OCI-LY7 (cell line): ENCODE measurements at regions not wholly inside any gene's neighbourhood (a gene's known extent, or its start where the extent isn't known, plus 50 kb on each side); places are given as distances from the start of the nearest gene placed in this dataset.
"Not testable (repeated sequence)": the region's sequence is repeated elsewhere in the genome, so short reads cannot be mapped to it uniquely, and the experiment has no call there.

ENCODE experiments used
- BruUV-seq: library from RNA; stranded (reverse); fragments of 400-500 nt; replicated peaks from 2 replicates; lab custom pipeline; 2021; lab: Mats Ljungman, UMichigan
- CTCF ChIA-PET: fragments of 300-600 bp; sonication (Branson Sonifier 250); formaldehyde crosslinking; loops from one replicate; lab custom pipeline; 2022; ENCODE audit warnings: antibody characterized with exemption; ENCODE audit not compliant: unreplicated experiment; lab: Charles Lee
- POLR2A ChIA-PET: fragments of 300-600 bp; sonication (Branson Sonifier 250); formaldehyde crosslinking; loops from one replicate; lab custom pipeline; 2022; ENCODE audit warnings: antibody characterized with exemption; lab: Charles Lee
- DNase-seq: peaks from one replicate; pipeline ENCODE4 v3.0.0-alpha.2; 2015; ENCODE audit warnings: low spot score
- H2AFZ ChIP-seq: fragments of 200-600 bp; sonication (generic), shearing (Covaris generic); 2 replicates; pipeline ENCODE4 v1.6.1; 2014; ENCODE audit warnings: mild to moderate bottlenecking, antibody characterized with exemption, low read length, moderate library complexity
- H3K27ac ChIP-seq: fragments of 200-600 bp; sonication (generic); 2 replicates; pipeline ENCODE4 v1.5.1; 2014; ENCODE audit warnings: mixed run types, low read depth, mild to moderate bottlenecking, moderate library complexity, low read length, inconsistent platforms; ENCODE audit not compliant: poor library complexity, severe bottlenecking
- H3K36me3 ChIP-seq: fragments of 200-600 bp; sonication (generic); 2 replicates; pipeline ENCODE4 v1.6.1; 2014; ENCODE audit warnings: mild to moderate bottlenecking, antibody characterized with exemption, low read length, moderate library complexity, mixed read lengths; ENCODE audit not compliant: insufficient read depth
- H3K4me1 ChIP-seq: fragments of 200-600 bp; sonication (generic); 2 replicates; pipeline ENCODE4 v1.5.1; 2014; ENCODE audit warnings: mild to moderate bottlenecking, low read length; ENCODE audit not compliant: insufficient read depth, poor library complexity, severe bottlenecking
- H3K4me2 ChIP-seq: fragments of 200-600 bp; sonication (generic); 2 replicates; pipeline ENCODE4 v1.6.1; 2014; ENCODE audit warnings: mild to moderate bottlenecking, low read length
- H3K4me3 ChIP-seq: fragments of 200-600 bp; sonication (generic); 2 replicates; pipeline ENCODE4 v1.5.1; 2014; ENCODE audit warnings: mild to moderate bottlenecking, low read depth, low read length; ENCODE audit not compliant: poor library complexity, severe bottlenecking
- H3K79me2 ChIP-seq: fragments of 200-600 bp; sonication (generic); 2 replicates; pipeline ENCODE4 v1.6.1; 2016; ENCODE audit warnings: low read depth, mild to moderate bottlenecking, low read length, moderate library complexity, mixed read lengths; ENCODE audit not compliant: insufficient read depth
- H3K9me2 ChIP-seq: fragments of 200-600 bp; sonication (generic); 2 replicates; pipeline ENCODE4 v1.6.1; 2016; ENCODE audit warnings: mild to moderate bottlenecking, low read length, mixed read lengths; ENCODE audit not compliant: insufficient read depth
- H3K9me3 ChIP-seq: fragments of 200-600 bp; sonication (generic); 2 replicates; pipeline ENCODE4 v1.6.1; 2014; ENCODE audit warnings: mild to moderate bottlenecking, mixed run types, low read length, mixed read lengths
- H4K20me1 ChIP-seq: fragments of 200-600 bp; sonication (generic); 2 replicates; pipeline ENCODE4 v1.6.1; 2014; ENCODE audit warnings: mild to moderate bottlenecking, antibody characterized with exemption, low read length, moderate library complexity, mixed read lengths; ENCODE audit not compliant: insufficient read depth
- CTCF ChIP-seq: fragments of 200-600 bp; sonication (generic); conservative IDR thresholded peaks from 2 replicates; pipeline ENCODE4 v1.5.1; 2014; ENCODE audit warnings: mild to moderate bottlenecking, antibody characterized with exemption, low read length, moderate library complexity, mixed read lengths
- EZH2phosphoT487 ChIP-seq: fragments of 200-600 bp; sonication (generic); IDR thresholded peaks from 2 replicates; pipeline ENCODE4 v1.6.1; 2018; ENCODE audit warnings: low read depth, borderline replicate concordance, mild to moderate bottlenecking, mixed run types, antibody characterized with exemption, low read length, moderate library complexity, mixed read lengths
- intact Hi-C: fragments of 100-400 bp; cut with micrococcal nuclease; formaldehyde crosslinking; loops from one replicate; pipeline ENCODE4 v1.10.0; 2022; ENCODE audit not compliant: unreplicated experiment

- intact Hi-C loops, result no loop called here
- BruUV-seq, result no TSS peak
- Histone ChIP-seq H3K9me2 (no peaks in the 10 kb centered on the region), H2AFZ (no peak overlapping the region), H3K36me3 (no peaks in the 10 kb centered on the region), H3K4me3 (no peak overlapping the region), H4K20me1 (no peaks in the 10 kb centered on the region), H3K9me3 (no peaks in the 10 kb centered on the region), H3K27ac (no peak overlapping the region), H3K4me2 (no peak overlapping the region), H3K4me1 (no peaks in the 10 kb centered on the region), H3K79me2 (no peaks in the 10 kb centered on the region)
- POLR2A ChIA-PET, result no interaction called here
- CTCF ChIA-PET, result no interaction called here
- no peak for TF ChIP-seq EZH2phosphoT487
- TF ChIP-seq CTCF, result no peak
- no peak for DNase-seq
Measured at GRCh38 chr6:130720076-130720715, 107.0 kb upstream of the SMLR1 start.

GRCh38 chr6:130724089-130724488, 103.1 kb upstream of the SMLR1 start:
- Histone ChIP-seq H3K9me3 (no peaks in the 10 kb centered on the region), H2AFZ (no peak overlapping the region), H3K4me2 (no peak overlapping the region), H3K27ac (no peak overlapping the region), H4K20me1 (no peaks in the 10 kb centered on the region), H3K79me2 (no peaks in the 10 kb centered on the region), H3K9me2 (no peaks in the 10 kb centered on the region), H3K4me3 (no peak overlapping the region), H3K4me1 (no peaks in the 10 kb centered on the region), H3K36me3 (no peaks in the 10 kb centered on the region)
- no peak for DNase-seq
- BruUV-seq, result no TSS peak
- POLR2A ChIA-PET, result interaction anchor here (0.6 to 1.1 kb wide), 2 partner anchors 34 to 945 kb away, joined by 3 to 4 read pairs; no protein-coding TSS in a partner anchor
- no peak for TF ChIP-seq EZH2phosphoT487
- intact Hi-C loops, result no loop called here
- CTCF ChIA-PET, result no interaction called here

DNA sequence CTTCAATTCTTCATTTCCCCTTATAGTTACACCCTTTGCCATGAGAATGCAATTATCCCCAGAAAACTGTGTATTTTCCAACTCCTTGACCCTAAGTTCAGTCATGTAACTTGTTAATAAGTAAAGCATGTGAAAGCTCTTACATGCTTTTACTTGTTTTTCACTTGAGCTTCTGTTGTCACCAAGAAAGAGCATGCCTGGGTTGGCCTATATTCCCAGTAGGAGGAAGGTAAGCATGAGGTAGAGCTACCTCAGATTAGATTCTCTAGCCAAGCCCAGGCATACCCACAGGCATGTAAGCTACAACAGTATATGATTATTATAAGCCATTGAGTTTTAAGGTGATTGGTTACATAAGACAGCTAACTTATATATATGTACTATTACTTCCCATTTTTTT, 101.7 kb upstream of the SMLR1 start:
- intact Hi-C loops, result no loop called here
- DNase-seq, result no peak
- POLR2A ChIA-PET, result interaction anchor here (0.6 to 1.8 kb wide), 4 partner anchors 11 to 82 kb away, joined by 3 to 4 read pairs (median 3); no protein-coding TSS in a partner anchor
- Histone ChIP-seq H3K27ac (no peak overlapping the region), H3K9me2 (no peaks in the 10 kb centered on the region), H2AFZ (no peak overlapping the region), H4K20me1 (no peaks in the 10 kb centered on the region), H3K4me1 (no peaks in the 10 kb centered on the region), H3K4me3 (no peak overlapping the region), H3K79me2 (no peaks in the 10 kb centered on the region), H3K4me2 (no peak overlapping the region), H3K36me3 (no peaks in the 10 kb centered on the region), H3K9me3 (no peaks in the 10 kb centered on the region)
- no TSS peak for BruUV-seq
- CTCF ChIA-PET, result no interaction called here
- no peak for TF ChIP-seq EZH2phosphoT487
- TF ChIP-seq CTCF, result no peak

GRCh38 chr6:130728064-130728463, 99.1 kb upstream of the SMLR1 start:
- H3K4me2 ChIP-seq, H2AFZ ChIP-seq, CTCF ChIA-PET, BruUV-seq, H3K36me3 ChIP-seq, intact Hi-C loops, DNase-seq, H3K9me2 ChIP-seq, H3K4me3 ChIP-seq, H4K20me1 ChIP-seq, H3K4me1 ChIP-seq, H3K79me2 ChIP-seq, H3K27ac ChIP-seq, H3K9me3 ChIP-seq: not testable (repeated sequence)
- POLR2A ChIA-PET, result interaction anchor here (0.6 kb wide), 1 partner anchor 1082 kb away, joined by 3 read pairs; no protein-coding TSS in a partner anchor
